Heart left ventricle (tissue), 13 donors: ENCODE measurements at regions not wholly inside any gene's neighbourhood (a gene's known extent, or its start where the extent isn't known, plus 50 kb on each side); places are given as distances from the start of the nearest gene placed in this dataset.

Source experiments
- POLR2A ChIP-seq, 2 donors: fragments of 450-650 bp; IDR thresholded peaks; one replicate each; pipeline ENCODE4 v1.6.1; 2017; ENCODE audit warnings: antibody characterized with exemption in 2 of 2, mild to moderate bottlenecking in 2 of 2, moderate library complexity in 2 of 2
- TF ChIP-seq, protein P1 (sequence below), 12 donors: fragments of 200-600 bp; sonication (generic) in 4 of 12; IDR thresholded peaks; one replicate each; pipeline versions ENCODE4 v1.5.0 to v1.8.0; 2018 to 2022; ENCODE audit warnings: antibody characterized with exemption in 12 of 12, mild to moderate bottlenecking in 5 of 12
- donor health status: ischemic (EF 13 %, LVEDD 7.1; RV severe dilation, severe dysfunction).
- donor health status: DM: no; HTN: yes; CAD: no.
- donor health status: DM: no; HTN: no; CAD: no.
- donor health status: ischemic (EF 25% LVEDD 6.9; RV normal size, moderate dysfunction).
- donor health status: ischemic (EF 25% LVEDD 5.7; RV mildly dilated, moderate dysfunction).
- donor health status: ischemic (EF 35%, LVEDD 5.7; RV mildly dilated, moderate dysfunction).
- donor health status: nonischemic (EF 11% LVEDD 7.7; RV severe dilation, severe dysfunction).
- donor health status: DM: yes; HTN: yes; CAD: no.
- donor health status: PGD.
- donor health status: ischemic (EF 29% LVEDD 5.4; RV normal size, mild dysfunction).
- donor health status: nonischemic (EF 23%, LVEDD 6.1; RV moderate dilation, normal function).

DNA sequence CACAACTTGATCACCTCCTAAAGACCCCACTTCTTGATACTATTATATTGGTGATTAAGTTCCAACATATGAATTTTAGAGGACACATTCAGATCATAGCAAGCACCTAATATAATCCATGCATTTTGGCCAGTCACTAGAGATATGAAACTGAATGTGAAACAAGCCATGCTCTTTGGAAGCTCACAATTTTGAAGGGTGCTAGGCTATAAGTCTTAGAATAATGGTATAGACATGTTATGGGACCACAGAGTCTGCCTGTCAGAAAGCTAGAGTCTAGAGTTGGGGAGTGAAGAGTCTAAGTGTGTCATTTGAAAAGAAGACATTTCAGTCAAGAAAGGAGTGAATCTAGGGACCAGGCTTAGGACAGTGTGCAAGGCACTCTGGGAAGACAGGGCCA lies 186.4 kb upstream of the SLC24A5 start:
- TF ChIP-seq, protein P1, sequence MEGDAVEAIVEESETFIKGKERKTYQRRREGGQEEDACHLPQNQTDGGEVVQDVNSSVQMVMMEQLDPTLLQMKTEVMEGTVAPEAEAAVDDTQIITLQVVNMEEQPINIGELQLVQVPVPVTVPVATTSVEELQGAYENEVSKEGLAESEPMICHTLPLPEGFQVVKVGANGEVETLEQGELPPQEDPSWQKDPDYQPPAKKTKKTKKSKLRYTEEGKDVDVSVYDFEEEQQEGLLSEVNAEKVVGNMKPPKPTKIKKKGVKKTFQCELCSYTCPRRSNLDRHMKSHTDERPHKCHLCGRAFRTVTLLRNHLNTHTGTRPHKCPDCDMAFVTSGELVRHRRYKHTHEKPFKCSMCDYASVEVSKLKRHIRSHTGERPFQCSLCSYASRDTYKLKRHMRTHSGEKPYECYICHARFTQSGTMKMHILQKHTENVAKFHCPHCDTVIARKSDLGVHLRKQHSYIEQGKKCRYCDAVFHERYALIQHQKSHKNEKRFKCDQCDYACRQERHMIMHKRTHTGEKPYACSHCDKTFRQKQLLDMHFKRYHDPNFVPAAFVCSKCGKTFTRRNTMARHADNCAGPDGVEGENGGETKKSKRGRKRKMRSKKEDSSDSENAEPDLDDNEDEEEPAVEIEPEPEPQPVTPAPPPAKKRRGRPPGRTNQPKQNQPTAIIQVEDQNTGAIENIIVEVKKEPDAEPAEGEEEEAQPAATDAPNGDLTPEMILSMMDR (IDR thresholded peaks at IDR 0.05) = no peak
- no peak for TF ChIP-seq POLR2A (IDR thresholded peaks at IDR 0.05)
